ENCODE measurements at regions not wholly inside any gene's neighbourhood (a gene's known extent, or its start where the extent isn't known, plus 50 kb on each side); places are given as distances from the start of the nearest gene placed in this dataset.

DNA sequence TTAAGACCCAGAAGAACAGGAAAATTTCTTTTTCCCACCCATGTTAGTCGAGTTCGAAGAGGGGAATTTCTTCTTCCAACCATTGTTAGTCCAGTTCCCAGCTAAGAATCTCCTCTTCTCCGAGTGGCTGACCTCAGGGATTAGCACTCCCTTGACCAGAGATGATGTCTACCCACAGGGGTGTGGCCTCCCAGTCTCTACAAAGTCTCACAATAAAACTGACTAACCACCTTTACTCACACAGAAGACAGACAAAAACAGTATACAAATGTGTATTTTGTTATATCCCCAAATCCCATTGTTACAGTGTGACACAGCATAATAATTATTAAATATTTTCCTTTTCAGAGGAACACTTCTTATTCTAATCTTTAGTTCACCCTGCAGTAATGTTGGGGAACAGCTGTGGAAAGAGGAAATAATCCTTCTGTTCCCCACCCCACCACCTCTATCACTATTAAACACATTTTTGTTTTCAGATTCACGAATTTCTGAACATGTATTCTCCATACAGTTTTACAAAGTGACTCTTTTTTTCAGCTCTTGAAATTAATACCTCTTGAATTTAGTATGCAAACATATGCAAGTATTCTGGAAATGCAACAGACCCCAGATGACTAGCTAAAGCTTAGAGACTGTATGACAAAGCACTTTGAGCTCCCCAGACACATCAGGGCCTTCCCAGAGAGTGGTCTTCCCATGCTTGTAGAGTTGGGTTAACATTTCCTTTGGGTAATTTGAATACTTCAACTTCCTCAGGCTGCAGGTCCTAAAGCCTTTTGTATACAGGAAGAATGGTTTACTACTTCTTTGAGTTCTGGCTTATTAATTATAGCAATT is 62.5 kb upstream of the NFKB1 start:
- CTCF ChIA-PET, result no interaction called here

GRCh38 chr4:102439236-102439614 is 61.9 kb upstream of the NFKB1 start:
- ChIA-PET CTCF (no interaction called here), POLR2A (no interaction called here)

More for the DNA sequence above, 62.5 kb upstream of the NFKB1 start:
- POLR2A ChIA-PET, result no interaction called here

DNA sequence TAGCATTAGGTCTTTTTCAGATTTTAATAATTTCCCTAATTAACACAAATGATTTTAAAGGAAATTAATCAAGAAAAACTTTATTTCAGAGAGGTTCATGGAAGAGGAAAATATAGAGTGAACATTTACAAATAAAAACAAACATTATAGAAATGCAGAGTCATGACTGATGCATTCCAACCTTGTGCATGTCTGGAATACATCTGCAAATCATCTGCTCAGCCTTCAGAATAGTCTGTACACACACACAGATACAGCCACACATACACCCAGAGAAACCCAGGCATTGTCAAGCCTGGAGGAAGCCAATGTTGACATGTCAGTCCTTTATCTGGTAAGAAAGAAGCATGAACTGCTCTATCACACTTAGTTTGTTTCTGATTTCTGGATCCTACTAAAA is 61.3 kb upstream of the NFKB1 start:
- ChIA-PET CTCF (no interaction called here), POLR2A (no interaction called here)

- ChIA-PET POLR2A (no interaction called here), CTCF (no interaction called here)
These were observed 60.7 kb upstream of the NFKB1 start for GRCh38 chr4:102440498-102440897.

DNA sequence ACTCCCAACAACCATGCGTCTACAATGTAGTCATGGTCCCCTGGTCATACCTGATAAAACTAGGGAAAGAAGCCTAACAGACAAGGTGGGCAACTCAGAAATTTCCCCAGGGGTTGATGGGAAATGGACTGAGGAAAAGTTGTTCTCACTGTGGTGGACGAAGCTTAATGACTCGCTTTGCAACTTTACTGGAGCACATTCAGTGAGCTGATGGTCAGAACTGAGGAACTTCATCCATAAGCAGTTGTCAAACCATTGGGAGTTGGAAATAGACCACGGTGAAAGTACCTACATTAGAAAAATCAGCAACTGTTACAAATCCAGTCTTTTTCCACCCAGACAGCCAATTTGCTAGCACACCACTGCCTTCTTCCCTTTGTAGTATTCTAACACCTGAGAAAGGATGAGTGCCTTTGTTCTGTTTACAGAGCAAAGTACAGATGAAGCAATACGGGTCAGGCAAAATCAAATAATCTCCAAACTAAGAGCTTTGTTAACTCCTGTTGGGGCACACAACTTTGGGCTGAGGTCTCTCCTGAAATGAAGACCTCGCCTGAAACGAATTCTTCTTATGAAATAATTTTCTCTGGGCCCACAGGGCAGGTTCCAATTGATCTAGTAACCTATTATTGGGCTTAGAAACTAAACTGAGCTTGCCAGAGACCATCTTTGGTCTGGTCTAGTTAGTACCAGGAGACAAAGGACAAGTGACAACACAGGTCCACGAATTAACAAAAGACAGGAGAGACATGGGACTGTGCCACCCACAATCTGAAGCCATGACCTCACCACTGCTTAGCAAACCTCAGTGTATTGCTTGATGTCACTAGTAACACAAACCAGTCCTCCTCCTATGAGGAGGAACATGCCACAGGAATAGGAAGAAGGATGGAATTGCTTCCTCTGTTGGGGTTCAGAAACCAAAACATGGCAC is 58.9 kb upstream of the NFKB1 start:
- CTCF ChIA-PET, result no interaction called here
- POLR2A ChIA-PET, result no interaction called here

GRCh38 chr4:102444752-102445151 is 56.4 kb upstream of the NFKB1 start:
- ChIA-PET CTCF (no interaction called here), POLR2A (interaction anchor here (0.5 kb wide), 1 partner anchor 576 kb away, joined by 3 read pairs; no protein-coding TSS in a partner anchor)

DNA sequence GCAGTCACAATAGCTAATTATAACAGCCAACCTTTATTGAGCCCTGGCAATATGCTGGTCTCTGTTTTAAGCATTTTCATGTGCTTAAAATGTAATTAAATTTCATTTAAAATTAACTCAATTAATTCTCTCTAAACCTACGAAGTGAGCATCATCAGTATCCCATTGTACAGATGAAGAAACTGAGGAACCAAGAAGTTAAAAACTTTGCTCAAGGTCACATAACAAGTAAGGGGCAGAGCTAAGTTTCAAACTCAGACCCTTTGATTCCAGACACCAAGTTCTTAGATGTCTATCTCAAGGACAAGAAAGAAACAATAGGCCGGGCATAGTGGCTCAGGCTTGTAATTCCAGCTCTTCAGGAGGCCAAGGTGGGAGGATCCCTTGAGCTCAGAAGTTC is 55.9 kb upstream of the NFKB1 start:
- POLR2A ChIA-PET, result interaction anchor here (0.5 kb wide), 1 partner anchor 575 kb away, joined by 3 read pairs; no protein-coding TSS in a partner anchor
- CTCF ChIA-PET, result no interaction called here

GRCh38 chr4:102447413-102447812 is 53.7 kb upstream of the NFKB1 start:
- ChIA-PET POLR2A (interaction anchor here (1.6 kb wide), 1 partner anchor 181 kb away, joined by 4 read pairs; no protein-coding TSS in a partner anchor), CTCF (no interaction called here)

GRCh38 chr4:102449751-102450352 is 51.3 kb upstream of the NFKB1 start:
- ChIA-PET CTCF (interaction anchor here (0.6 kb wide), 1 partner anchor 167 kb away, joined by 4 read pairs; no protein-coding TSS in a partner anchor), POLR2A (no interaction called here)

GRCh38 chr4:102451266-102451665 is 49.9 kb upstream of the NFKB1 start:
- ChIA-PET CTCF (interaction anchor here (0.6 kb wide), 1 partner anchor 11 kb away, joined by 4 read pairs; no protein-coding TSS in a partner anchor), POLR2A (no interaction called here)
